ENCODE measurements at regions not wholly inside any gene's neighbourhood (a gene's known extent, or its start where the extent isn't known, plus 50 kb on each side); places are given as distances from the start of the nearest gene placed in this dataset.

GRCh38 chr16:63982110-63982509 is 1139.8 kb downstream of the CDH11 start:
- TF ChIP-seq CTCF (IDR thresholded peaks at IDR 0.05; ENCODE audit: insufficient read depth, low read length, severe bottlenecking): no peak
- FAIRE-seq: no peak

DNA sequence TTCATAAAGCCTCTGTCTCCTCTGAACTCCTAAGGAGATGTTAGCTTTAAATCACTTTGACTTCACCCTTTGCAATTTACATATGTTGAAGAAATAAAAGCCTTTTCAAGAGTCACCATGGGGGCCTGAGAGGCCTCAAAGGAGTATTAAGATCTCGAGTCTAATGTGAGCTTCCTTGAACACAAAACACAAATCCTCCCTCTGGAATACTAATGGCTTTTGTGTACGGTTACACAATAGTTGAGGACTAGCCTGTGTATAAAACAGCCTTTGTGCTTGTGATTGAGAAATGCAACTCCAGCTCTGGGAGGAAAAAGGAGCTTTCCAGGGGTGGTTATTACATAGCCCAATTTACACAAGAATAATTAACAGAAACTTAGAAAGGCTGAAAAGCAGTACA is 1140.2 kb downstream of the CDH11 start:
- H3K4me3 ChIP-seq (ENCODE audit: low read depth, low read length): no peak overlapping the region
- DNase-seq (ENCODE audit: low read depth) (no peak), FAIRE-seq (no peak)
- no peaks in the 10 kb centered on the region for H3K36me3 ChIP-seq (ENCODE audit: control insufficient read depth, insufficient read depth, low read length)
- no peak for TF ChIP-seq CTCF (IDR thresholded peaks at IDR 0.05; ENCODE audit: insufficient read depth, low read length, severe bottlenecking)
- no peaks in the 10 kb centered on the region for H3K27me3 ChIP-seq (ENCODE audit: control insufficient read depth, insufficient read depth, low read length)

More at GRCh38 chr16:63982110-63982509, 1139.8 kb downstream of the CDH11 start:
- no peak for DNase-seq (ENCODE audit: low read depth)
- H3K4me3 ChIP-seq (ENCODE audit: low read depth, low read length): no peak overlapping the region
- H3K36me3 ChIP-seq (ENCODE audit: control insufficient read depth, insufficient read depth, low read length): no peaks in the 10 kb centered on the region
- no peaks in the 10 kb centered on the region for H3K27me3 ChIP-seq (ENCODE audit: control insufficient read depth, insufficient read depth, low read length)

DNA sequence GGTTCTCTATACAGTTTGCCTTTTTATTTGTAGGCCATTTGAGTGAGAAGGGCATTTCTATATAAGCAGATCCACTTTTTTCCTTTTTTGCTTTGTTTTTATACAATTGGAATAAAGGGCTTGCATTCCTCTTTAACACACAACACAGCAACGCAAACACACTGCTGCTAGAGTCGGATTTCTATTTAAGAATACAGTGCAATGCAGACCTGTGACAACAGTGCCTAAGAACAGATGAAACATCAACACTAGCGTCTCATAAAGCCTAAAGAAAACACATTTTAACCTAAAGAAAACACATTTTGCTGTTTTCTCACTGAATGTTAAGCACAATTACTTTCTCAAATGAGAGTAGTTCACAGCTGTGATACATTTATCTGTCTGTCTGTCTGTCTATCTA is 1141.1 kb downstream of the CDH11 start:
- TF ChIP-seq CTCF (IDR thresholded peaks at IDR 0.05; ENCODE audit: insufficient read depth, low read length, severe bottlenecking): no peak
- H3K27me3 ChIP-seq (ENCODE audit: control insufficient read depth, insufficient read depth, low read length): no peaks in the 10 kb centered on the region
- DNase-seq (ENCODE audit: low read depth): no peak
- FAIRE-seq: no peak
- no peak overlapping the region for H3K4me3 ChIP-seq (ENCODE audit: low read depth, low read length)
- H3K36me3 ChIP-seq (ENCODE audit: control insufficient read depth, insufficient read depth, low read length): no peaks in the 10 kb centered on the region

DNA sequence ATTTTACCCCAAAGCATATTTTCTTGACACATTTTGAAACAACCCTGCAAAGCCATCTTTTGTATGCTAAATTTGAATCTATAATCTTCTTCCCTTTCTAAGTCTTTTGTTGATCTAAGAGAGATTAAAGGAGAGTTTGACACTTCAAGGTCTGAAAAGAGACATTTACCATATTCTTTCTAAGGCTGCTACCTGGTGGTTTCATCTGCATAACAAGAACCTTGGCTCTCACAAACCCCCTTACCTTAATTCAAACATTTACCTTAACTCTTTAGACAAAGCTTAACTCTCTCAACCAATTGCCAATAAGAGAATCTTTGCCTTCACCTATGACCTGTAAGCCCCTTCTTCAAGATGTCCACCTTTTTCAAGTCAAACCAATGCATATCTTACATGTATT is 1143.6 kb downstream of the CDH11 start:
- H3K4me3 ChIP-seq (ENCODE audit: low read depth, low read length): no peak overlapping the region
- no peaks in the 10 kb centered on the region for H3K36me3 ChIP-seq (ENCODE audit: control insufficient read depth, insufficient read depth, low read length)
- H3K27me3 ChIP-seq (ENCODE audit: control insufficient read depth, insufficient read depth, low read length): no peaks in the 10 kb centered on the region
- FAIRE-seq (no peak), DNase-seq (ENCODE audit: low read depth) (no peak)
- TF ChIP-seq CTCF (IDR thresholded peaks at IDR 0.05; ENCODE audit: insufficient read depth, low read length, severe bottlenecking): no peak

DNA sequence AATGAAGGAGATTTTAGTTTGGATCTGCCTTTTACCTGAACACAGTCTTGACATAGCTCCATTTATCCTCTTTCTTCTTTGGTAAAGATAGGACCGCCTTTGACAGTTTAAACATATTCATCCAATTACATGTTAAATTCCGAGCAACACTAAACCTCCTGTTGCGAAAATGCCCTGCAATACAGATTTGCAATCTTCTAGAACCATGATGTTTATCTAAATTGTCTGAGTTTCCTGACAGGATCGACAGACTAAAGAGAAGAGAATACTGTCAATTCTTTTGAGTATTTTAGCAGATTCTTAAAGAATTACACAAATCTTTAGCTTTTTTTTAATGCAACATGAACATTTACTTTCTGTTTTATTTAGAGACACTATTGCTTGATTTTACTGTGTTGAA is 1145.5 kb downstream of the CDH11 start:
- no peak for FAIRE-seq
- Histone ChIP-seq H3K36me3 (ENCODE audit: control insufficient read depth, insufficient read depth, low read length) (no peaks in the 10 kb centered on the region), H3K27me3 (ENCODE audit: control insufficient read depth, insufficient read depth, low read length) (no peaks in the 10 kb centered on the region), H3K4me3 (ENCODE audit: low read depth, low read length) (no peak overlapping the region)
- no peak for TF ChIP-seq CTCF (IDR thresholded peaks at IDR 0.05; ENCODE audit: insufficient read depth, low read length, severe bottlenecking)
- DNase-seq (ENCODE audit: low read depth): no peak

DNA sequence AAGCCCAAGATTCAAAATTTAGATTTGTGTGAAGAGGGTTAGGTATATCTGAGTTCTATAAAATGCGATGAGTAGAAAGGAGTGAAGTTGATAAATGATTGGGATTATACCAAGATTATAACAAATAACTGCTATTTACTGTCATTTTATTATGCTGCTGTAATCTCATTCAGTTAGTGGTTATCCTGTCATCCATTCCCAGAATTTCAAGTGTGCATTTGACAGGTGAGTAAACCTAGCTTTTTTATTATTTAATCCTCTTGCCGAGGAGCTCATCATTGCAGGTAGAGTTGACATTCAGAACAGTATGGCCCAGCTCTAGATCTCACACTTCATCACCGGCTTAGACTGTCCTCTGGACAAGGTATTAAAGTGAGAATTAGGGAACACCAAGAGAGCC is 1146.2 kb downstream of the CDH11 start:
- Histone ChIP-seq H3K27me3 (ENCODE audit: control insufficient read depth, insufficient read depth, low read length) (no peaks in the 10 kb centered on the region), H3K36me3 (ENCODE audit: control insufficient read depth, insufficient read depth, low read length) (no peaks in the 10 kb centered on the region), H3K4me3 (ENCODE audit: low read depth, low read length) (no peak overlapping the region)
- FAIRE-seq: no peak
- no peak for DNase-seq (ENCODE audit: low read depth)
- TF ChIP-seq CTCF (IDR thresholded peaks at IDR 0.05; ENCODE audit: insufficient read depth, low read length, severe bottlenecking): no peak

Data from bronchial epithelial cell (primary cell).